ENCODE measurements at regions not wholly inside any gene's neighbourhood (a gene's known extent, or its start where the extent isn't known, plus 50 kb on each side); places are given as distances from the start of the nearest gene placed in this dataset.
"Not testable (repeated sequence)": the region's sequence is repeated elsewhere in the genome, so short reads cannot be mapped to it uniquely, and the experiment has no call there.

DNA sequence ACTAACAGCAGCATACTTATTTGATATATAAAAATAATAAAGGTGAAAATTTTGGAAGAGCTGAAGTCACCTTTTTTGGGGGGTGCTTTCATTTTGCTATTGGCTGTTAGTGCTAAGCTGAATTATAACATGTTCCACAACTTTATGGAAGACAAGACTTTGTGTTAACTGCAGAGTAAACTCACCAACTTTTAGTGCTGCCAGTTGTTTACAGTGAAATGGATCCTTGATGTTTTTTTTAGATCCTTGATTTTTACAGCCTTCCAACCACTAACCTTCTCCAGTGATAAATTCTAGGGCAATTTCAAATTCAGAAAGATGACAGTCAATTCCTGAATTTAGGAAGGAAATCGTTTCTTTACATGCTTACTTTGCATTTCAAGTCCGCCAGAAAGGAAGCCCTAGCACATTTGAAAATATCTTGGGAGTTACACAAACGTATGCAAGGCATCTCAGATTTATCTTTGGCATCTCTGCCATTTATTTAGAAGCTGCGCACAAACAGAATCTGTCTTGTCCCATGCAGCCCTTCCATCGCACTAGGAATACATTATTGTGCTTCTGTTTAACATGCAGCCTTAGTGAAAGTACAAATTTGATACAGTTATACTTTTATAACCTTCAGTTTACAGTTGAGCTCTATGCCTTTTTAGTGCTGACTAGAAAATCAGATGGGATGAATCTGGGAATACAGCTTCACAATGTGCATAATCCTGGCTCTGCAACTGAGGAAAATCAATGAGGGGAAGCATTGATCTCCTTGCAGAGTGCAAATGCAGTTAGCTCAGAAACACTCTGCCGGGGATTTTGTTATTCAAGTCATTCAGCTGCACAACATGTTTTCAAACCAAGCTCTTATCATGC lies 142.4 kb upstream of the ZNF608 start:
- H3K27me3 ChIP-seq (ENCODE audit: control insufficient read depth in 1 of 2, insufficient read depth in 2 of 2, low read length in 2 of 2): no peaks in the 10 kb centered on the region
- H3K36me3 ChIP-seq (ENCODE audit: control insufficient read depth in 2 of 2, insufficient read depth in 2 of 2, low read length in 1 of 2): no peaks in the 10 kb centered on the region
- H3K4me3 ChIP-seq (ENCODE audit: low read depth in 1 of 2, low read length in 2 of 2): no peak overlapping the region
- WGBS, 2 donors: 60 to 73% methylated on average over 6 of the region's 6 CpGs
- H3K27ac ChIP-seq (ENCODE audit: low read depth in 2 of 2, low read length in 1 of 2): no peak overlapping the region
- H3K4me1 ChIP-seq (ENCODE audit: control insufficient read depth in 2 of 2, insufficient read depth in 2 of 2, low read length in 1 of 2): no peaks in the 10 kb centered on the region
- no peaks in the 10 kb centered on the region for H3K9me3 ChIP-seq (ENCODE audit: control insufficient read depth in 2 of 2, insufficient read depth in 1 of 2, low read depth in 1 of 2, low read length in 1 of 2)

GRCh38 chr5:124889486-124889825 lies 143.0 kb upstream of the ZNF608 start:
- H3K4me1 ChIP-seq (ENCODE audit: control insufficient read depth in 2 of 2, insufficient read depth in 2 of 2, low read length in 1 of 2): no peaks in the 10 kb centered on the region
- WGBS, 2 donors: 79 to 88% methylated on average over 2 of the region's 2 CpGs
- no peaks in the 10 kb centered on the region for H3K27me3 ChIP-seq (ENCODE audit: control insufficient read depth in 1 of 2, insufficient read depth in 2 of 2, low read length in 2 of 2)
- no peak overlapping the region for H3K4me3 ChIP-seq (ENCODE audit: low read depth in 1 of 2, low read length in 2 of 2)
- no peak overlapping the region for H3K27ac ChIP-seq (ENCODE audit: low read depth in 2 of 2, low read length in 1 of 2)
- no peaks in the 10 kb centered on the region for H3K9me3 ChIP-seq (ENCODE audit: control insufficient read depth in 2 of 2, insufficient read depth in 1 of 2, low read depth in 1 of 2, low read length in 1 of 2)
- no peaks in the 10 kb centered on the region for H3K36me3 ChIP-seq (ENCODE audit: control insufficient read depth in 2 of 2, insufficient read depth in 2 of 2, low read length in 1 of 2)

DNA sequence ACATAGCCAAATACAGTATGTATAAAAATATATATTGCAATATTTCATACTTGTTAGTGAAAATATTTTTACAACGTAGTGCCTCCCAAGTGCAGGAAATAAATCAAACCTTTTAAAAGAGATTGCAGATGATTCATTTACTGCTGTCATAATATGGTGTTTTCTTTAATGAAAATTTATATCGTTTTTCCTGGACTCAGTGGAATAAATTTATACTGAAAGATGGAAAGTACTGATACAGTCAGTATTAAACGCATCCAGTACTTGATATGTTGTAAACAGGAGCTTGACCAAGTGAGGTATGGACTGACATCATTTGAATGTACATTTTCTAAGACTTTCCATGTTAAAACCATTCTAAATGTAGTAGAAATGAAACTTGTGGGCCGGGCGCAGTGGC lies 143.4 kb upstream of the ZNF608 start:
- no peak overlapping the region for H3K27ac ChIP-seq (ENCODE audit: low read depth in 2 of 2, low read length in 1 of 2)
- H3K4me1 ChIP-seq (ENCODE audit: control insufficient read depth in 2 of 2, insufficient read depth in 2 of 2, low read length in 1 of 2): no peaks in the 10 kb centered on the region
- no peak overlapping the region for H3K4me3 ChIP-seq (ENCODE audit: low read depth in 1 of 2, low read length in 2 of 2)
- H3K36me3 ChIP-seq (ENCODE audit: control insufficient read depth in 2 of 2, insufficient read depth in 2 of 2, low read length in 1 of 2): no peaks in the 10 kb centered on the region
- 75 to 82% methylated on average over 5 of the region's 5 CpGs for WGBS, 2 donors
- H3K27me3 ChIP-seq (ENCODE audit: control insufficient read depth in 1 of 2, insufficient read depth in 2 of 2, low read length in 2 of 2): no peaks in the 10 kb centered on the region
- H3K9me3 ChIP-seq (ENCODE audit: control insufficient read depth in 2 of 2, insufficient read depth in 1 of 2, low read depth in 1 of 2, low read length in 1 of 2): no peaks in the 10 kb centered on the region

DNA sequence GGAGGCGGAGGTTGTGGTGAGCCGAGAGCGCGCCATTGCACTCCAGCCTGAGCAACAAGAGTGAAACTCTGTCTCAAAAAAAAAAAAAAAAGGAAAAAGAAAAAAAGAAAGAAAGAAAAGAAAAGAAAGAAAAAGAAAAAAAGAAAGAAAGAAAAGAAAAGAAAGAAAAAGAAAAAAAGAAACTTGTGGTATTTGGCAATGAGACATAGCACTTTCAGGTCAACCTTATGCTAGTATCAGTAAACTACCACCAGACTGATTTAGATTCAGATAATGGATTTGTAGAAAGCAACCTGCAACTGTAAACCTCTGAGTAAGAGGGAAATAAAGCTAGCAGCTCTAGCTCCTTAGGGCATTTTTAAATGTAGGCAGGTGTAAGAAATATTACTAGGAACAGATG lies 144.0 kb upstream of the ZNF608 start:
- H3K4me1 ChIP-seq (ENCODE audit: control insufficient read depth in 2 of 2, insufficient read depth in 2 of 2, low read length in 1 of 2); H3K4me3 ChIP-seq (ENCODE audit: low read depth in 1 of 2, low read length in 2 of 2); H3K9me3 ChIP-seq (ENCODE audit: control insufficient read depth in 2 of 2, insufficient read depth in 1 of 2, low read depth in 1 of 2, low read length in 1 of 2); H3K27ac ChIP-seq (ENCODE audit: low read depth in 2 of 2, low read length in 1 of 2); H3K36me3 ChIP-seq (ENCODE audit: control insufficient read depth in 2 of 2, insufficient read depth in 2 of 2, low read length in 1 of 2); H3K27me3 ChIP-seq (ENCODE audit: control insufficient read depth in 1 of 2, insufficient read depth in 2 of 2, low read length in 2 of 2): not testable (repeated sequence)
- 96 to 99% methylated on average over 4 of the region's 4 CpGs for WGBS, 2 donors

GRCh38 chr5:124891179-124891578 lies 144.7 kb upstream of the ZNF608 start:
- H3K4me3 ChIP-seq (ENCODE audit: low read depth in 1 of 2, low read length in 2 of 2): no peak overlapping the region
- no peaks in the 10 kb centered on the region for H3K9me3 ChIP-seq (ENCODE audit: control insufficient read depth in 2 of 2, insufficient read depth in 1 of 2, low read depth in 1 of 2, low read length in 1 of 2)
- WGBS, 2 donors: 93% methylated on average over 4 of the region's 4 CpGs
- no peak overlapping the region for H3K27ac ChIP-seq (ENCODE audit: low read depth in 2 of 2, low read length in 1 of 2)
- H3K4me1 ChIP-seq (ENCODE audit: control insufficient read depth in 2 of 2, insufficient read depth in 2 of 2, low read length in 1 of 2): no peaks in the 10 kb centered on the region
- H3K36me3 ChIP-seq (ENCODE audit: control insufficient read depth in 2 of 2, insufficient read depth in 2 of 2, low read length in 1 of 2): no peaks in the 10 kb centered on the region
- no peaks in the 10 kb centered on the region for H3K27me3 ChIP-seq (ENCODE audit: control insufficient read depth in 1 of 2, insufficient read depth in 2 of 2, low read length in 2 of 2)

DNA sequence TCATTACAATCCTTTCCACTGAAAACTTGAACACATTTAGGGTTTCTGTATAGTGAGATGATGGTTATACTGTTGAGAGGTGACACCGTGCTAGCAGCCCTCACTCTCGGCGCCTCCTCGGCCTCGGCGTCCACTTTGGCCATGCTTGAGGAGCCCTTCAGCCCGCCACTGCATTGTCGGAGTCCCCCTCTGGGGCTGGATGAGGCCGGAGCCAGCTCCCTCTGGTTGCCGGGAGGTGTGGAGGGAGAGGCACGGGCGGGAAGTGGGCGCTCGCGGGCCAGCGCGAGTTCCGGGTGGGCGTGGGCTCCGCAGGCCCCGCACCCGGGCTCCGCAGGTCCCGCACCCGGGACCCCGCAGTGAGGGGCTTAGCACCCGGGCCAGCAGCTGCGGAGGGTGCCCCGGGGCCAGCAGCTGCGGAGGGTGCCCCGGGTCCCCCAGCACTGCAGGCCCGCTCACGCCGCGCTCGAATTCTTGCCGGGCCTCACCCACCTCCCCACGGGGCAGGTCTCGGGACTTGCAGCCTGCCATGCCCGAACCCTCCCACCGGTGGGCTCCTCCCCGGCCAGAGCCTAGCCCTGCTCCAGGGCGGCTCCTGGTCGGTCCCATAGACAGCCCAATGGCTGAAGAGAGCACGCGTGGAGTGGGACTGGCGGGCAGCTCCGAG lies 145.9 kb upstream of the ZNF608 start:
- no peaks in the 10 kb centered on the region for H3K4me1 ChIP-seq (ENCODE audit: control insufficient read depth in 2 of 2, insufficient read depth in 2 of 2, low read length in 1 of 2)
- no peaks in the 10 kb centered on the region for H3K9me3 ChIP-seq (ENCODE audit: control insufficient read depth in 2 of 2, insufficient read depth in 1 of 2, low read depth in 1 of 2, low read length in 1 of 2)
- H3K4me3 ChIP-seq (ENCODE audit: low read depth in 1 of 2, low read length in 2 of 2): no peak overlapping the region
- H3K27ac ChIP-seq (ENCODE audit: low read depth in 2 of 2, low read length in 1 of 2): no peak overlapping the region
- no peaks in the 10 kb centered on the region for H3K36me3 ChIP-seq (ENCODE audit: control insufficient read depth in 2 of 2, insufficient read depth in 2 of 2, low read length in 1 of 2)
- 98% methylated on average over 43 to 48 of the region's 48 CpGs for WGBS, 2 donors
- H3K27me3 ChIP-seq (ENCODE audit: control insufficient read depth in 1 of 2, insufficient read depth in 2 of 2, low read length in 2 of 2): no peaks in the 10 kb centered on the region

DNA sequence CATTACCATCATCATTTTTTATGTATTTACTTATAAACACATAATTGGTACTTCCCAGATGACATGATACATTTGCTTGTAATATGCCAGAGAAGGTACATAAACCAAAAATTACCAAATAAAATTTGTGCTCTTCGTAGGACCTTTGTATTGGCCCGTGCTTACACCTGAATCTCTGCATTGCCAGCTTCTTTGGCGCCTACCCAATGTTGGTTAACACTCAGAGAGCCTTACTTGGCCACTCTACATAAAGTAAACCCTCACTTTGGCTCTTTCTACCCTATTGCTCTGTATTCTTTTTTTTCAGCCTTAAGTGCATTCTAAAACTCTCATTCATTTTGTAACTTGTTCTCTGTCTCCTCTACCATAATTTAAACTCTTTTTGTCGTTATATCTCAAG lies 148.1 kb upstream of the ZNF608 start:
- Histone ChIP-seq H3K9me3 (ENCODE audit: control insufficient read depth in 2 of 2, insufficient read depth in 1 of 2, low read depth in 1 of 2, low read length in 1 of 2) (no peaks in the 10 kb centered on the region), H3K36me3 (ENCODE audit: control insufficient read depth in 2 of 2, insufficient read depth in 2 of 2, low read length in 1 of 2) (no peaks in the 10 kb centered on the region), H3K4me1 (ENCODE audit: control insufficient read depth in 2 of 2, insufficient read depth in 2 of 2, low read length in 1 of 2) (no peaks in the 10 kb centered on the region), H3K27me3 (ENCODE audit: control insufficient read depth in 1 of 2, insufficient read depth in 2 of 2, low read length in 2 of 2) (no peaks in the 10 kb centered on the region), H3K27ac (ENCODE audit: low read depth in 2 of 2, low read length in 1 of 2) (no peak overlapping the region), H3K4me3 (ENCODE audit: low read depth in 1 of 2, low read length in 2 of 2) (no peak overlapping the region)
- WGBS, 2 donors: 72 to 77% methylated on average over 4 of the region's 4 CpGs

DNA sequence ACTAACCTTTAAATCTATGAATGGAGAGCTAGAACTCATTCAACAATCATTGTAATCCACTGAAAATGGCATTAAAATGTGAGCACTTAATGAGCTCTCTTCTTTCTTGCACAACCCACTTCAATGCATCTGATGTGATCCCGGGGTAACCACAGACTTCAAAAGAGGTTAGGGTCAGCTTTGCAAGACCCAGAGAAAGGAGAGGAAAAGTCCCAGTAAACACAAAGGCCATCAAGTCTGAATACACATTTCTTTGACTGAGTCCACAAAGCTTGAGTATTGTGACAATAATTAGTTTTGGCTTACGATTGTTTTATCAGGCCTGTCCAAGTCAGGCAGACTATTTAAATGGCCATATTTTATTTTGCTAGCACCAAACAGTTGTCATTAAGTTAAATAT lies 148.8 kb upstream of the ZNF608 start:
- H3K4me1 ChIP-seq (ENCODE audit: control insufficient read depth in 2 of 2, insufficient read depth in 2 of 2, low read length in 1 of 2): no peaks in the 10 kb centered on the region
- WGBS, 2 donors: 67 to 77% methylated on average over 2 of the region's 2 CpGs
- no peak overlapping the region for H3K27ac ChIP-seq (ENCODE audit: low read depth in 2 of 2, low read length in 1 of 2)
- H3K27me3 ChIP-seq (ENCODE audit: control insufficient read depth in 1 of 2, insufficient read depth in 2 of 2, low read length in 2 of 2): no peaks in the 10 kb centered on the region
- no peaks in the 10 kb centered on the region for H3K36me3 ChIP-seq (ENCODE audit: control insufficient read depth in 2 of 2, insufficient read depth in 2 of 2, low read length in 1 of 2)
- no peak overlapping the region for H3K4me3 ChIP-seq (ENCODE audit: low read depth in 1 of 2, low read length in 2 of 2)
- H3K9me3 ChIP-seq (ENCODE audit: control insufficient read depth in 2 of 2, insufficient read depth in 1 of 2, low read depth in 1 of 2, low read length in 1 of 2): no peaks in the 10 kb centered on the region

- Histone ChIP-seq H3K36me3 (ENCODE audit: control insufficient read depth in 2 of 2, insufficient read depth in 2 of 2, low read length in 1 of 2) (no peaks in the 10 kb centered on the region), H3K27ac (ENCODE audit: low read depth in 2 of 2, low read length in 1 of 2) (no peak overlapping the region), H3K4me3 (ENCODE audit: low read depth in 1 of 2, low read length in 2 of 2) (no peak overlapping the region), H3K9me3 (ENCODE audit: control insufficient read depth in 2 of 2, insufficient read depth in 1 of 2, low read depth in 1 of 2, low read length in 1 of 2) (no peaks in the 10 kb centered on the region), H3K27me3 (ENCODE audit: control insufficient read depth in 1 of 2, insufficient read depth in 2 of 2, low read length in 2 of 2) (no peaks in the 10 kb centered on the region), H3K4me1 (ENCODE audit: control insufficient read depth in 2 of 2, insufficient read depth in 2 of 2, low read length in 1 of 2) (no peaks in the 10 kb centered on the region)
These were observed 154.6 kb upstream of the ZNF608 start for GRCh38 chr5:124901081-124901480.

Data from esophagus (tissue), 2 donors.